Neuronal stem cell (in vitro differentiated cells): ENCODE measurements at regions not wholly inside any gene's neighbourhood (a gene's known extent, or its start where the extent isn't known, plus 50 kb on each side); places are given as distances from the start of the nearest gene placed in this dataset.

Experiments
- DNase-seq: peaks from one replicate; pipeline ENCODE4 v3.0.0-alpha.2; 2013; ENCODE audit warnings: low spot score
- H2AFZ ChIP-seq: one replicate; pipeline ENCODE4 v1.6.1; 2013; ENCODE audit warnings: mild to moderate bottlenecking, low read length, inconsistent platforms
- H2AK5ac ChIP-seq: 2 replicates; pipeline ENCODE4 v1.6.1; 2013; ENCODE audit warnings: low read depth, mild to moderate bottlenecking, inconsistent platforms, low read length, moderate library complexity, mixed read lengths
- H2BK120ac ChIP-seq: 2 replicates; pipeline ENCODE4 v1.6.1; 2013; ENCODE audit warnings: low read depth, mild to moderate bottlenecking, inconsistent platforms, low read length, moderate library complexity, mixed read lengths
- H2BK12ac ChIP-seq: one replicate; pipeline ENCODE4 v1.6.1; 2013; ENCODE audit warnings: low read length, inconsistent platforms
- H2BK15ac ChIP-seq: 2 replicates; pipeline ENCODE4 v1.6.1; 2013; ENCODE audit warnings: mild to moderate bottlenecking, low read length, inconsistent platforms, mixed read lengths
- H2BK5ac ChIP-seq: one replicate; pipeline ENCODE4 v1.6.1; 2013; ENCODE audit warnings: inconsistent platforms, mild to moderate bottlenecking, low read length, moderate library complexity
- H3K14ac ChIP-seq: one replicate; pipeline ENCODE4 v1.6.1; 2013; ENCODE audit warnings: low read length, inconsistent platforms
- H3K18ac ChIP-seq: 2 replicates; pipeline ENCODE4 v1.6.1; 2013; ENCODE audit warnings: low read length, inconsistent platforms
- H3K23ac ChIP-seq: 2 replicates; pipeline ENCODE4 v1.6.1; 2013; ENCODE audit warnings: low read depth, mild to moderate bottlenecking, mixed read lengths, low read length, inconsistent platforms; ENCODE audit not compliant: poor library complexity
- H3K27ac ChIP-seq: replicated peaks from 3 replicates; pipeline ENCODE4 v1.5.1; 2013; ENCODE audit warnings: low read length, inconsistent platforms
- H3K27me3 ChIP-seq, 3 experiments: 2 replicates each; pipeline ENCODE4 v1.6.1; 2013; ENCODE audit warnings: low read length in 3 of 3, mild to moderate bottlenecking in 2 of 3, inconsistent platforms in 1 of 3, low read depth in 1 of 3, mixed read lengths in 1 of 3, moderate library complexity in 1 of 3; ENCODE audit not compliant: control insufficient read depth in 3 of 3, insufficient read depth in 3 of 3
- H3K36me3 ChIP-seq, 2 donors: replicated peaks in 1 of 2; 2 replicates each; pipeline ENCODE4 v1.6.1; 2013; ENCODE audit warnings: low read length in 2 of 2; ENCODE audit not compliant: control insufficient read depth in 2 of 2, insufficient read depth in 2 of 2
- H3K4ac ChIP-seq: 2 replicates; pipeline ENCODE4 v1.6.1; 2013; ENCODE audit warnings: inconsistent platforms, mild to moderate bottlenecking, low read length, moderate library complexity
- H3K4me1 ChIP-seq, 2 donors: 1 replicate in 1 of 2; 2 replicates in 1 of 2; pipeline ENCODE4 v1.6.1; 2013; ENCODE audit warnings: low read length in 2 of 2, low read depth in 1 of 2; ENCODE audit not compliant: control insufficient read depth in 2 of 2, insufficient read depth in 1 of 2
- H3K4me2 ChIP-seq: one replicate; pipeline ENCODE4 v1.6.1; 2013; ENCODE audit warnings: mild to moderate bottlenecking, low read length, inconsistent platforms; ENCODE audit not compliant: insufficient read depth, poor library complexity, severe bottlenecking
- H3K4me3 ChIP-seq, 2 donors: 2 replicates each; pipeline ENCODE4 v1.5.1; 2013; ENCODE audit warnings: low read length in 2 of 2, mild to moderate bottlenecking in 2 of 2, inconsistent platforms in 1 of 2, moderate library complexity in 1 of 2
- H3K79me1 ChIP-seq: one replicate; pipeline ENCODE4 v1.6.1; 2013; ENCODE audit warnings: low read depth, mild to moderate bottlenecking, inconsistent platforms, low read length, moderate library complexity
- H3K9ac ChIP-seq: one replicate; pipeline ENCODE4 v1.6.1; 2013; ENCODE audit warnings: mild to moderate bottlenecking, low read depth, low read length, inconsistent platforms; ENCODE audit not compliant: poor library complexity
- H3K9me3 ChIP-seq, 2 donors: replicated peaks in 1 of 2; 2 replicates each; pipeline versions ENCODE3 to v1.6.1; 2013; ENCODE audit warnings: low read length in 2 of 2, mild to moderate bottlenecking in 2 of 2, inconsistent platforms in 1 of 2, low read depth in 1 of 2, mixed read lengths in 1 of 2, moderate library complexity in 1 of 2; ENCODE audit not compliant: control insufficient read depth in 2 of 2, insufficient read depth in 1 of 2
- H4K8ac ChIP-seq: one replicate; pipeline ENCODE4 v1.6.1; 2013; ENCODE audit warnings: low read depth, mild to moderate bottlenecking, inconsistent platforms, low read length, moderate library complexity
- H4K91ac ChIP-seq: one replicate; pipeline ENCODE4 v1.6.1; 2013; ENCODE audit warnings: low read length, low read depth, mild to moderate bottlenecking, inconsistent platforms; ENCODE audit not compliant: poor library complexity
- WGBS, 2 donors: extraction: QIAGEN DNeasy Blood & Tissue Kit; methylation state at CpG; one replicate each; pipeline ENCODE4 v1.1.7; 2013; ENCODE audit warnings: missing lambda C conversion rate in 2 of 2, mixed read lengths in 1 of 2; ENCODE audit not compliant: insufficient read length in 2 of 2, insufficient replicate concordance in 1 of 2; ENCODE audit errors: extremely low coverage in 2 of 2; 5-methylcytosine and 5-hydroxymethylcytosine counted together

DNA sequence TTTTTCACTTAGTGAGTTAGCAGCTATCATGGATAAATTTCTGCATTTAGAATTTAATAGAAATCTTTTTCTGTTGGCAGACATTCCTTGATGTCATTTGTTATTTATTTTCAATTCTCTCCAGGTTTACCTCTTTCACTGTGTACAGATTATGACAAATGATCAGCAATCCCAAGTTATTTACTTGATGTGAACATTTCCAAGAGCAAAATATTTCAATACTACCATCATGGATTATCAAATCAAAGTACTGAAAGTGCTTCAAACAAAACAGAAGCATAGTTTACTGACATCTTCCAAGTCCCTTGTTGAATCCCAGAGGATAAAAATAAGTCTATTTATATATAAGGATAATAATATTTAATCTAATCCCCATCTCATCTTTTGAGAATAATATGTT, 852.2 kb upstream of the CITED2 start:
- Histone ChIP-seq H3K9ac (no peak overlapping the region), H3K18ac (no peak overlapping the region), H2AK5ac (no peak overlapping the region), H3K4ac (no peak overlapping the region), H3K23ac (no peak overlapping the region), H3K27me3 (no peaks in the 10 kb centered on the region), H3K4me3 (no peak overlapping the region), H3K14ac (no peak overlapping the region), H2AFZ (no peak overlapping the region), H4K91ac (no peak overlapping the region), H4K8ac (no peak overlapping the region), H3K36me3 (no peaks in the 10 kb centered on the region), H3K27ac (no peak overlapping the region), H3K4me1 (no peaks in the 10 kb centered on the region), H3K4me2 (no peak overlapping the region), H3K79me1 (no peaks in the 10 kb centered on the region), H2BK5ac (no peak overlapping the region), H2BK120ac (no peak overlapping the region), H2BK15ac (no peak overlapping the region), H2BK12ac (no peak overlapping the region), H3K9me3 (no peaks in the 10 kb centered on the region)
- no peak for DNase-seq

DNA sequence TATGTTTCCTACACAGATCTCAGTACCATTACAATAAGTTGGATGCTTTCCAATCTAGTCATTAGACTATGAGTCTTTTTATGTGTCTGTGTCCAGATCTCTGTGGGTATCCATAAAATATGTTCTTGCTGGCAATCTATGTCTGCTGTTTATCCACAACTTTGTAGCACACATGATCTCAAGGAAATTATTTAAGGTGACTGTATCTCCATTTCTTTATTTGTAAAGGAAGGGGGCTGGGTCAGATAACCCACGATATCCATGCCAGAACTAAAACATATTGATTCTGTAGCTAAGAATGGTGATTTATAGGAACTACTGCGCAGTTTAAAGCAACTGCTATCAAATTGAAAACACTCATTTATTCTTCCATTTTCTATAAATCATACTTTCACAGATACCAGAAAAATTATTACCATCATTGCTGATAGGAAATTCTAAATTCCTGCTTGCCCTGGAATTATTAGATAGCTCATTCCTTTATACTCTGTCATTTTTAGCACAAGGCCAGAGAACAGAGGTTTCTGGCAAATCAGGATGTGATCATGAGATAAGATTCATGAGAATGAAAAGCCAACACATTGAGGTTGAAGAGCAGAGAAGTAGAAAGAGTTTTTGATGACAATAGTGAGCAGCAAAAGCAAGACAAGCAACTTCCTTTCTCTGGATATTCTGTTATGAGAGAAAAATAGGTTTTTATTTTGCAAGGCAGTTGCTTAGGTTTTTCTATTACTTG, 851.4 kb upstream of the CITED2 start:
- no peak overlapping the region for H3K4me3 ChIP-seq
- no peak overlapping the region for H4K8ac ChIP-seq
- no peak overlapping the region for H3K4me2 ChIP-seq
- H3K14ac ChIP-seq: no peak overlapping the region
- H3K9ac ChIP-seq: no peak overlapping the region
- no peaks in the 10 kb centered on the region for H3K36me3 ChIP-seq
- no peak overlapping the region for H2BK15ac ChIP-seq
- H3K23ac ChIP-seq: no peak overlapping the region
- H3K9me3 ChIP-seq: no peaks in the 10 kb centered on the region
- DNase-seq: no peak
- no peak overlapping the region for H2BK120ac ChIP-seq
- H3K27ac ChIP-seq: no peak overlapping the region
- no CpG with 5 or more reads among the region's 2 CpGs for WGBS, 2 donors
- no peaks in the 10 kb centered on the region for H3K27me3 ChIP-seq
- no peak overlapping the region for H2BK5ac ChIP-seq
- H2AK5ac ChIP-seq: no peak overlapping the region
- H2AFZ ChIP-seq: no peak overlapping the region
- H3K18ac ChIP-seq: no peak overlapping the region
- H4K91ac ChIP-seq: no peak overlapping the region
- H3K4me1 ChIP-seq: no peaks in the 10 kb centered on the region
- no peak overlapping the region for H3K4ac ChIP-seq
- no peak overlapping the region for H2BK12ac ChIP-seq
- no peaks in the 10 kb centered on the region for H3K79me1 ChIP-seq

DNA sequence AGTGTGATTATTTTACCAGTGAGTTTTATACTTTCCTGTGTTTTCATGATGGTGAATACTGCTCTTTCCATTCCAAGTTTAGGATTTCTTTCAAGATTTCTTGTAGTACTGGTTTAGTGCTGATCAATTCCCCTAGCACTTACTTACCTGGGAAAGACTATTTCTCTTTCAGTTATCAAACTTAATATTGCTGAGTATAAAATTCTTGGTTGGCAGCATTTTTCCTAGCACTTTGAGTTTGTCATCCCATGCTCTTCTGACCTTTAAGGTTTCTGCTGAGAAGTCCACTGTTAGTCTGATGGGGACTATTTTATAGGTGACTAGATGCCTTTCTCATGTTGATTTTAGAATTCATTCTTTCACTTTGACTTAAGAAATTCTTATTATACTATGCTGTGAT, 842.8 kb upstream of the CITED2 start:
- Histone ChIP-seq H2BK120ac (no peak overlapping the region), H2AK5ac (no peak overlapping the region), H3K4me3 (no peak overlapping the region), H3K9me3 (peaks cover 6% of the 10 kb centered on the region in 2 donors), H3K4me1 (no peaks in the 10 kb centered on the region), H3K23ac (no peak overlapping the region), H3K4me2 (no peak overlapping the region), H3K4ac (no peak overlapping the region), H3K79me1 (no peaks in the 10 kb centered on the region), H3K18ac (no peak overlapping the region), H3K9ac (no peak overlapping the region), H2AFZ (no peak overlapping the region), H2BK15ac (no peak overlapping the region), H4K8ac (no peak overlapping the region), H2BK5ac (no peak overlapping the region), H3K27me3 (no peaks in the 10 kb centered on the region), H4K91ac (no peak overlapping the region), H3K27ac (no peak overlapping the region), H2BK12ac (no peak overlapping the region), H3K36me3 (no peaks in the 10 kb centered on the region), H3K14ac (no peak overlapping the region)
- no peak for DNase-seq

DNA sequence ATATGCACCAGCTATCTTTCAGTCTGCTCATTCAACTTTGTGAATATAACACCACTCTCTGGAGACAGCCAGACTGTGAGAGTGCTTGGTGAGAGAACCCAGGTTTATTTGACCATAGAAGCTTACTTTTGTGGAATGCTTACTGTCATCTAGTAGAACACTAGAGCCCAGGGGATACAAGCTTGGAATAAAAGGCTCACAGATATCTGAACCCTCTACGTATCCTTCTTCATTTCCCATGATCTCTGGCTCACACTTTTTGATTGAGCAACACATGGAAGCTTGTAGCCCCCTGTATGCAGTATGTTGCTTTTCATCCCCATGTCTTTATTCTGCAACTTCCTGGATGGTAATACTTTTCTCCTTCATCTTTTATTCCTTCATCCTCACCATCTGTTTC, 835.3 kb upstream of the CITED2 start:
- H3K4me1 ChIP-seq: peaks cover 0 to 2% of the 10 kb centered on the region in 2 donors
- H3K4me3 ChIP-seq: no peak overlapping the region
- no peak for DNase-seq

More for the DNA sequence above, 835.3 kb upstream of the CITED2 start:
- Histone ChIP-seq H2BK12ac (no peak overlapping the region), H3K36me3 (no peaks in the 10 kb centered on the region), H3K23ac (no peak overlapping the region), H3K18ac (no peak overlapping the region), H3K4me2 (no peak overlapping the region), H2AK5ac (no peak overlapping the region), H2BK5ac (no peak overlapping the region), H3K4ac (no peak overlapping the region), H3K27me3 (no peaks in the 10 kb centered on the region), H2BK15ac (no peak overlapping the region), H3K27ac (no peak overlapping the region), H3K9me3 (no peaks in the 10 kb centered on the region), H3K14ac (no peak overlapping the region), H2BK120ac (no peak overlapping the region), H3K9ac (no peak overlapping the region), H2AFZ (peak overlapping the region; percentile 3), H3K79me1 (no peaks in the 10 kb centered on the region), H4K8ac (no peak overlapping the region), H4K91ac (no peak overlapping the region)
- WGBS, 2 donors: no CpG with 5 or more reads among the region's 1 CpG
